Epithelial cell of proximal tubule (primary cell): ENCODE measurements at regions not wholly inside any gene's neighbourhood (a gene's known extent, or its start where the extent isn't known, plus 50 kb on each side); places are given as distances from the start of the nearest gene placed in this dataset.

Experiments used
- DNase-seq: peaks from one replicate; pipeline ENCODE4 v3.0.0-alpha.2; 2011; ENCODE audit warnings: low read depth
- H3K4me3 ChIP-seq: 2 replicates; pipeline ENCODE4 v1.5.1; 2011; ENCODE audit warnings: low read depth, mild to moderate bottlenecking, low read length
- TF ChIP-seq, protein P1 (sequence below): conservative IDR thresholded peaks from 2 replicates; pipeline ENCODE4 v1.5.1; 2012; ENCODE audit warnings: low read depth, mild to moderate bottlenecking, low read length

DNA sequence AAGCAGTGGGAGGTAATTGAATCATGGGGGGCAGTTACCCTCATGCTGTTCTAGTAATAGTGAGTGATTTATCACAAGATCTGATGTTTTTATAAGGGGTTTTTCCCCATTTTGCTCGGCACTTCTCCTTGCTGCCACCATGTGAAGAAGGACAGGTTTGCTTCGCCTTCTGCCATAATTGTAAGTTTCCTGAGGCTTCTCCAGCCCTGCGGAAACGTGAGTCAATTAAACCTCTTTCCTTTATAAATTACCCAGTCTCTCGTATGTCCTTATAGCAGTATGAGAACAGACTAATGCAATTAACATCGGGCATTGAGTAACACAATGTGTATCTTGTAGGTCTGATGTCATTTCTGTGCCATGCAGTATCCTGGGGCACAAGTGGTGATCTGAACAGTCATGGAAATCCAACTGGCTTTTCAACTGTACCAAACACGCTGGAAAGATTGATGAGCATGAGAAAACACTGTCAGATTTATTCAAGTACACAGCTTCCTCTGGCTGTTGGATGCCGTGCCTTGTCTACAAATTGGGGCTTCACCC is 208.6 kb upstream of the KIAA1217 start:
- no peak for DNase-seq
- TF ChIP-seq, protein P1, sequence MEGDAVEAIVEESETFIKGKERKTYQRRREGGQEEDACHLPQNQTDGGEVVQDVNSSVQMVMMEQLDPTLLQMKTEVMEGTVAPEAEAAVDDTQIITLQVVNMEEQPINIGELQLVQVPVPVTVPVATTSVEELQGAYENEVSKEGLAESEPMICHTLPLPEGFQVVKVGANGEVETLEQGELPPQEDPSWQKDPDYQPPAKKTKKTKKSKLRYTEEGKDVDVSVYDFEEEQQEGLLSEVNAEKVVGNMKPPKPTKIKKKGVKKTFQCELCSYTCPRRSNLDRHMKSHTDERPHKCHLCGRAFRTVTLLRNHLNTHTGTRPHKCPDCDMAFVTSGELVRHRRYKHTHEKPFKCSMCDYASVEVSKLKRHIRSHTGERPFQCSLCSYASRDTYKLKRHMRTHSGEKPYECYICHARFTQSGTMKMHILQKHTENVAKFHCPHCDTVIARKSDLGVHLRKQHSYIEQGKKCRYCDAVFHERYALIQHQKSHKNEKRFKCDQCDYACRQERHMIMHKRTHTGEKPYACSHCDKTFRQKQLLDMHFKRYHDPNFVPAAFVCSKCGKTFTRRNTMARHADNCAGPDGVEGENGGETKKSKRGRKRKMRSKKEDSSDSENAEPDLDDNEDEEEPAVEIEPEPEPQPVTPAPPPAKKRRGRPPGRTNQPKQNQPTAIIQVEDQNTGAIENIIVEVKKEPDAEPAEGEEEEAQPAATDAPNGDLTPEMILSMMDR = no peak
- no peak overlapping the region for H3K4me3 ChIP-seq

- no peak for DNase-seq
- no peak overlapping the region for H3K4me3 ChIP-seq
- TF ChIP-seq, protein P1 = no peak
These were observed 202.2 kb upstream of the KIAA1217 start for GRCh38 chr10:24006741-24007140.

DNA sequence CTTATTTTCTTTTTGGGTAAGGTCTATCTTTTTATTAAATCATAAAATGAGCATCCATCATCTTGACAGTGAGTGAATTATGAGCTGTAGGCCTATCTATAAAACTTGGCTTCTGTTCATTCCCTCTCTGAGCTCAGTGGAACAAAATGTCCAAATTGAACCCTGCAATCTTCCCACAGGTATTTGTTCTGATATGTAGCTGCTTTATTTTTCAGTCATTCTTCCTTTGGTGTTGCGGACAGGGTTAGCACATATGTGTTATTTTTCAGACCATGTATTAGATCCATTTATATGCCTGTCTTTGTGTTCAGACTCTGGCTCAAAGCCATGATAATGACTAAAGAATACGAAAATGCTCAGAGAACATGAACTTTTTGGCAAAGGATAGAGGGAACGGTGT is 201.6 kb upstream of the KIAA1217 start:
- no peak for DNase-seq
- TF ChIP-seq, protein P1 = no peak
- H3K4me3 ChIP-seq = no peak overlapping the region

DNA sequence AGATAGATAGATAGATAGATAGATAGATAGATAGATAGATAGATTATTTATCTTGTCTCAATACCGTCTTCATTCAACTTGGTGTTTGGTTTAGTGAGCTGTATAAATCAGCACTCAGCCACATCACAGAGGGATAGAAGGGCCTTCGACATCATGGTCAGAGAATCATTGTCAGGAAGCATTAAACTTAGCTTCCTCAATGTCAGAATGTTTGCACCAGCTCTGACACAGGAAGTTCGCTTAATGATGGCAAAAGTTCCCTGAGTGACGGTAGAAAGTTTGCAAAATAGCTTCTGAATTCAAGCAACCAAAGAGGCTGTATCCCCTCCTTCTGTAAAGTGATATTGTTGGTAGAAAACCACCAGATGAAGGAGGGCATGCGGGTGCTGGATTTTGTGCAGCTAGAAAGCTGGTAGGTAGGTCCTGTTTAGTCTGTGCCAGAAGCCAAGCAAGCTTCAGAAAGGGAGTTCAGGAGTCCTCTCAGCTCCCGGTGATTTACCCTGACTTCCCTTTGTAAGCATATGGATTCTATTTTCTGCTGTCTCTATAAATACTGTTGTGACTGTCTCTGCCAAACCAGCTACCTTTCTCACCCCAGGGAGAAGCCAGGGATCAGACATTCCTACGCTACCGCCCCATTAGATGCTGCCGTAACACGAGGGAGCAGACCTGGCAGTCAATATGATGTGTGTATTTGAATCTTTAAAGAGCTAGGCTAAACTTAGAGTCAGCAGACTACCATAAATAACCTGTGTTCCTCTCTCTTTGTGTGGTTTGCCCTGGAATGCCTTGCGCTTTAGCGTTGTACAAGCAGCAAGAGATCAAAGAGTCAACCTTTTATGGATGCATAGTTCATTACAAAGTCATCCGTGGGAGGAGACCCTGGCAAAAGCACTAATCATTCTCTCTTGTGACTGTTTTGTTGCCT is 200.5 kb upstream of the KIAA1217 start:
- peak; percentile 59 for DNase-seq
- TF ChIP-seq, protein P1 = no peak
- no peak overlapping the region for H3K4me3 ChIP-seq

DNA sequence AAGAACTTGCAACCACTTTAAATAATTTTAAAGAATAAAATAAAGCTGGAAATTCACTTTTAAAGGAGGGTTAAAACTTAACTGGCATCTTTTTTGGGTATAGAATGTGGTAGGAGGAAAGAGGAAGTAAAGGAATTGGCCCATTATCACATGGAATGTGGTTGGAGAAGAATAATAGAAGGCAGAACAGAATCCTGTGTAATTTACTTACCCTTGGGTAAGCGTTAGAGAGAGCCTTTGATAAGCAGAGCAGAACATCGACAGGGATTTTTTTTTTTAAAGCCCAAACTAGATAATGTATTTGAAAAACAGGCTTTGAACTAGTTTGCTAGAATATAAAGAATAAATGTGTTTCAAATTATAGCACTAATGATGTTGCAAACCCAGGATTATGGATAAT is 199.8 kb upstream of the KIAA1217 start:
- no peak for DNase-seq
- no peak overlapping the region for H3K4me3 ChIP-seq
- TF ChIP-seq, protein P1 = no peak

DNA sequence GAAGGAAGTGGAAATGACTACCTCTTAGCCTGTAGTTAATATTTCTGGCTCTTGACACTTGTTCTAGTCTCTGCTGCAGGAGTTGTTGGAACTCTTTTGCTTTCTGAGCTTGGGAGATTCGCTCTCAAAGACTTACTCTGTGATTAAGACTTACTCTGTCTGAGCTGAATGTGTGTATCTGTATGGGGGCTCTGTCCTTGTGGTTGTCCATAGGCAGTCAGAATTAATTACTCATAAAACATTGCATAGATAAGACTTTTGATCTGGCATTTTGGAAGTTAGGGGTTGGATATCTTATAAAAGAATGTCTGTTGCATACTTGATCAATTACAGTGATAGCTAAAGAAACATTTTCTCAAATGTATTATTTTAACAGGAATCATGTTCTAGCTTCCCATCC is 199.2 kb upstream of the KIAA1217 start:
- no peak overlapping the region for H3K4me3 ChIP-seq
- TF ChIP-seq, protein P1 = no peak
- DNase-seq = no peak
